ENCODE measurements at regions not wholly inside any gene's neighbourhood (a gene's known extent, or its start where the extent isn't known, plus 50 kb on each side); places are given as distances from the start of the nearest gene placed in this dataset.

- TF ChIP-seq POLR2A (IDR thresholded peaks at IDR 0.05) (no peak), CTCF (IDR thresholded peaks at IDR 0.05) (no peak)
Observed at GRCh38 chr5:85843535-85843934, 774.2 kb upstream of the COX7C start.
